DND-41 (cell line): ENCODE measurements at regions not wholly inside any gene's neighbourhood (a gene's known extent, or its start where the extent isn't known, plus 50 kb on each side); places are given as distances from the start of the nearest gene placed in this dataset.

Experiments
- ATAC-seq: fragments of 200-7000 bp; cut with Tn5 transposase; 3 replicates; pipeline ENCODE4 v1.9.1; 2021; ENCODE audit warnings: low read depth; ENCODE audit not compliant: insufficient read depth
- DNase-seq: peaks from one replicate; pipeline ENCODE4 v3.0.0-alpha.2; 2020
- H2AFZ ChIP-seq: 2 replicates; pipeline ENCODE4 v1.6.0; 2012; ENCODE audit warnings: low read depth, low read length
- H3K27ac ChIP-seq: 2 replicates; pipeline ENCODE4 v1.5.1; 2012; ENCODE audit warnings: low read length, inconsistent platforms
- H3K27me3 ChIP-seq: fragments of 200-600 bp; sonication (generic); 2 replicates; pipeline ENCODE4 v1.6.0; 2012; ENCODE audit warnings: low read length, mild to moderate bottlenecking, inconsistent platforms; ENCODE audit not compliant: insufficient read depth, poor library complexity
- H3K36me3 ChIP-seq: 2 replicates; pipeline ENCODE4 v1.5.1; 2012; ENCODE audit warnings: low read length, inconsistent platforms; ENCODE audit not compliant: insufficient read depth
- H3K4me1 ChIP-seq: 2 replicates; pipeline ENCODE4 v1.5.1; 2012; ENCODE audit warnings: mild to moderate bottlenecking, low read length; ENCODE audit not compliant: insufficient read depth
- H3K4me2 ChIP-seq: 2 replicates; pipeline ENCODE4 v1.6.0; 2012; ENCODE audit warnings: mild to moderate bottlenecking, moderate library complexity, low read length, inconsistent platforms; ENCODE audit not compliant: insufficient read depth
- H3K4me3 ChIP-seq, 2 experiments: fragments of 200-600 bp in 1 of 2; shearing (Covaris generic) in 1 of 2; 2 replicates each; pipeline ENCODE4 v1.5.1; 2012 to 2016; ENCODE audit warnings: inconsistent platforms in 2 of 2, low read length in 2 of 2, mild to moderate bottlenecking in 2 of 2, low read depth in 1 of 2, moderate library complexity in 1 of 2
- H3K79me2 ChIP-seq: 2 replicates; pipeline ENCODE4 v1.6.0; 2012; ENCODE audit warnings: low read length, inconsistent platforms; ENCODE audit not compliant: insufficient read depth
- H3K9ac ChIP-seq: 2 replicates; pipeline ENCODE4 v1.6.0; 2012; ENCODE audit warnings: low read depth, mild to moderate bottlenecking, inconsistent platforms, low read length, moderate library complexity
- H3K9me3 ChIP-seq: 2 replicates; pipeline ENCODE4 v1.5.1; 2012; ENCODE audit warnings: low read length, moderate library complexity, mild to moderate bottlenecking, inconsistent platforms; ENCODE audit not compliant: insufficient read depth, severe bottlenecking
- H4K20me1 ChIP-seq: 2 replicates; pipeline ENCODE4 v1.6.0; 2012; ENCODE audit warnings: low read length; ENCODE audit not compliant: insufficient read depth
- CTCF ChIP-seq: IDR thresholded peaks from 2 replicates; pipeline ENCODE4 v1.5.1; 2012; ENCODE audit warnings: borderline replicate concordance, low read length, moderate library complexity, mild to moderate bottlenecking; ENCODE audit not compliant: poor library complexity, severe bottlenecking; ENCODE audit errors: extremely low read depth
- EZH2 ChIP-seq: IDR thresholded peaks from 3 replicates; pipeline ENCODE4 v1.6.1; 2012; ENCODE audit warnings: borderline replicate concordance, low read depth, mild to moderate bottlenecking, moderate library complexity, low read length, inconsistent platforms; ENCODE audit not compliant: severe bottlenecking

DNA sequence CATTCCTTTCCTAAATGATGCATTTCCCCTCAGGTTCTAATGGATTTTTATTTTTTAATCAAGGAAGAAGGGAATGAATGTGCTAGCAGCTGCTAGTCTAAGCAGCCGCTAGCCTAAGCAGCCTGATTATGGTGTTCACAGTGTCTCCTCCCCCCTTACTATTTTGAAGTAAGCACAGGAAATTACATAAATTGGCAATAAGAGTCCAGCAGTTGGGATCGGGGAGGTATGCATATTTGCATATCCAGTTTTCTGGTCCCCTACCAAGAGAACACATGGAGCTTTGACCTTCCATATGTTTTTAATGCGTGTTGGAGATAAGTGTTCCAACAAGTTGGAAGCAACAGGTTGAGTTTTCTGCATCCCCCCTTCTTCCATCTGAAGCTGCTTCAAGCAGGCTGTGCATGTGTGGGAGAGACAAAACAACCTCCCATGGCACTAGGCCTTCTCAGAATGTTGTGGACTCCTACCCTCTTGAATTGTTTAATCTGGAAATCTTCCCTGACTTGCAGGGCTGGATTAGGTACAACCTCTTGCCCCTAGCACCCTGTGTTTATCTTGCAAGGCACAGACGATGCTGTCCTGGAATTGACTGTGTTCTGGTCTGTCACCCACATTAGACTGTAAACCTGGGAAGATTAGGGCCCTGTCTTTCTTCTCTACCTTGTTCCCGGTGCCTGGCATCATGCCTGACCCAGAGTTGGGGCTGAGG lies 124.8 kb upstream of the LRIG1 start:
- H2AFZ ChIP-seq = no peak overlapping the region
- no peaks in the 10 kb centered on the region for H4K20me1 ChIP-seq
- no peak for ATAC-seq
- no peaks in the 10 kb centered on the region for H3K9me3 ChIP-seq
- H3K4me2 ChIP-seq = no peak overlapping the region
- no peaks in the 10 kb centered on the region for H3K79me2 ChIP-seq
- H3K4me3 ChIP-seq = no peak overlapping the region
- no peak for DNase-seq
- H3K36me3 ChIP-seq = no peaks in the 10 kb centered on the region
- no peak overlapping the region for H3K27ac ChIP-seq
- H3K4me1 ChIP-seq = no peaks in the 10 kb centered on the region
- no peaks in the 10 kb centered on the region for H3K27me3 ChIP-seq
- H3K9ac ChIP-seq = no peak overlapping the region
- TF ChIP-seq CTCF = no peak
- no peak for TF ChIP-seq EZH2

DNA sequence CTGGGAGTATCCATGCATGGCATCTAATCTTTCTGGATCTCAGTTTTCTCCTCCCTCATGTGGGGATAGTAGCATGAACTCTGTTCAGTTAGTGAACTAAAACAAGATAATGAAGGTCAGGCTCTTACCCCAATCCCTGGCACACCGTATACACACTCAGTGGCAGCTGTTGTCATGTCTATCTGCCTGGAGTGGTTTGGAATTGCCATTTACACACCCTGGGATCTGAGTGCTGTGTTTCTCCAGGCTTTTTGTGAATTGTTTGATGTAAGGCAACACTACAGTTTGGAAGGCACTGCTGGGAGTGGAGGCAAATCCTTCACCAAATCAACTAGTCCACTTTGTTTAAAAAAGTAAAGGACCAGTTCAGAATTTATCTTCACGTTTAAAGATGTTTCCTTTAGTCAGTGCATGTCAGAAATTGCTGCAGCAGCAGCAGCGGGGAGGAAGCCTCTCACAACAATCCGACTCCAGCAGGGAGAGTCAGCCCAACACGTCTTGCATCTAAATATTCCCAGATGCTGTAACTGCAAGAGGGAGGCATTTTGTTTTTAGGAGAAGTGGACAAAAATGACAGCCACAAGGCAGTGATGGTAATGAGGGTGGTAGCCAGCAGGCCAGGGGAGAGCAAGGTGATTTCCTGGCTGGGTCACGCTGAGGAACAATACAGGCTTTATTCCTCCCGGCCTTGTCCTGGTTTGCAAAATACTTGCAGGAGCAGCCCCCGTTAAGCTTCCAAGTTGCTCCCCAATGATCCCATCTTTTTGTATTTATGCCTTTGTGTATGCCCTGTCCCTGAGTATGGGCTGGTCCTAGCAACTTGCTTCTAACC lies 128.5 kb upstream of the LRIG1 start:
- no peak overlapping the region for H3K4me3 ChIP-seq
- H4K20me1 ChIP-seq = no peaks in the 10 kb centered on the region
- no peaks in the 10 kb centered on the region for H3K4me1 ChIP-seq
- H3K36me3 ChIP-seq = no peaks in the 10 kb centered on the region
- no peak overlapping the region for H3K4me2 ChIP-seq
- H3K9me3 ChIP-seq = no peaks in the 10 kb centered on the region
- H3K79me2 ChIP-seq = no peaks in the 10 kb centered on the region
- no peak overlapping the region for H3K9ac ChIP-seq
- DNase-seq = no peak
- no peaks in the 10 kb centered on the region for H3K27me3 ChIP-seq
- TF ChIP-seq EZH2 = no peak
- no peak for TF ChIP-seq CTCF
- no peak overlapping the region for H2AFZ ChIP-seq
- no peak for ATAC-seq
- H3K27ac ChIP-seq = no peak overlapping the region

GRCh38 chr3:66629982-66630368 lies 129.2 kb upstream of the LRIG1 start:
- H3K4me1 ChIP-seq = no peaks in the 10 kb centered on the region
- ATAC-seq (no peak), DNase-seq (no peak)
- no peaks in the 10 kb centered on the region for H3K79me2 ChIP-seq
- no peaks in the 10 kb centered on the region for H3K9me3 ChIP-seq
- no peak overlapping the region for H2AFZ ChIP-seq
- H3K27me3 ChIP-seq = no peaks in the 10 kb centered on the region
- no peak overlapping the region for H3K9ac ChIP-seq
- H3K4me3 ChIP-seq = no peak overlapping the region
- H4K20me1 ChIP-seq = no peaks in the 10 kb centered on the region
- no peaks in the 10 kb centered on the region for H3K36me3 ChIP-seq
- no peak overlapping the region for H3K27ac ChIP-seq
- TF ChIP-seq EZH2 (no peak), CTCF (no peak)
- no peak overlapping the region for H3K4me2 ChIP-seq
